A549 (cell line): ENCODE measurements at regions not wholly inside any gene's neighbourhood (a gene's known extent, or its start where the extent isn't known, plus 50 kb on each side); places are given as distances from the start of the nearest gene placed in this dataset.

ENCODE experiments used
- ATAC-seq, 2 experiments: fragments of 200-7000 bp in 1 of 2; fragments of >200 bp in 1 of 2; cut with Nextera tagmentation in 1 of 2; cut with Tn5 transposase in 1 of 2; 3 replicates each; pipeline versions ENCODE4 v1.8.0 to v1.9.1; 2018 to 2020; ENCODE audit warnings: mild to moderate bottlenecking in 1 of 2, moderate library complexity in 1 of 2
- CTCF ChIA-PET: fragments of 300-600 bp; sonication (Branson Sonifier 250); formaldehyde crosslinking; extraction: SDS; loops from one replicate; lab custom pipeline; 2021; ENCODE audit warnings: antibody characterized with exemption, inconsistent platforms; lab: Yijun Ruan, JAX
- POLR2A ChIA-PET: fragments of 350-600 bp; formaldehyde crosslinking; extraction: SDS; loops from one replicate; lab custom pipeline; 2021; ENCODE audit warnings: antibody characterized with exemption, inconsistent platforms; lab: Yijun Ruan, JAX
- DNase-seq, 2 experiments: peaks; one replicate each; pipeline versions ENCODE4 v3.0.0 to v3.0.0-alpha.2; 2011 to 2016; ENCODE audit warnings: low read depth in 1 of 2, low spot score in 1 of 2
- FAIRE-seq: peaks from 2 replicates; lab custom pipeline; 2011; peaks lifted over from hg19 to GRCh38; lab: Jason Lieb, UNC
- H3K27ac ChIP-seq, 2 experiments: fragments of >200 bp; sonication (Bioruptor Twin); formaldehyde crosslinking; 3 replicates each; pipeline ENCODE4 v1.5.1; 2016 to 2017
- H3K4me1 ChIP-seq: fragments of >200 bp; sonication (Bioruptor Twin); formaldehyde crosslinking; 3 replicates; pipeline ENCODE4 v1.6.1; 2016
- H3K4me2 ChIP-seq: fragments of >200 bp; sonication (Bioruptor Twin); formaldehyde crosslinking; 3 replicates; pipeline ENCODE4 v1.6.1; 2016
- H3K4me3 ChIP-seq: fragments of >200 bp; sonication (Bioruptor Twin); formaldehyde crosslinking; 3 replicates; pipeline ENCODE4 v1.5.1; 2016
- H3K9me3 ChIP-seq: fragments of >200 bp; sonication (Bioruptor Twin); formaldehyde crosslinking; 3 replicates; pipeline ENCODE4 v1.6.1; 2016
- BHLHE40 ChIP-seq: IDR thresholded peaks from 2 replicates; pipeline ENCODE4 v1.6.1; 2012; ENCODE audit warnings: low read depth, low read length, inconsistent platforms
- CBX2 ChIP-seq: fragments of 200-600 bp; sonication (generic); IDR thresholded peaks from 2 replicates; pipeline ENCODE4 v1.6.1; 2016; ENCODE audit warnings: low read depth, mild to moderate bottlenecking, borderline replicate concordance
- CEBPB ChIP-seq, 2 experiments: fragments of >200 bp in 1 of 2; sonication (Bioruptor Twin) in 1 of 2; formaldehyde crosslinking in 1 of 2; IDR thresholded peaks; 2 replicates each; pipeline ENCODE4 v1.6.1; 2012 to 2016
- CHD2 ChIP-seq: fragments of 150-350 bp; IDR thresholded peaks from 2 replicates; pipeline ENCODE4 v1.6.1; 2014; ENCODE audit warnings: low read length; ENCODE audit not compliant: partially characterized antibody
- CHD4 ChIP-seq: fragments of 200-600 bp; sonication (generic); IDR thresholded peaks from 2 replicates; pipeline ENCODE4 v1.6.1; 2016; ENCODE audit warnings: antibody characterized with exemption, mild to moderate bottlenecking, borderline replicate concordance
- EHF ChIP-seq: fragments of 250-450 bp; sonication (Bioruptor Pico); IDR thresholded peaks from 2 replicates; pipeline ENCODE4 v1.5.0; 2020; ENCODE audit warnings: mild to moderate bottlenecking
- EHMT2 ChIP-seq: fragments of 200-600 bp; sonication (generic); IDR thresholded peaks from 2 replicates; pipeline ENCODE4 v1.6.1; 2016; ENCODE audit warnings: antibody characterized with exemption, low read depth, mild to moderate bottlenecking, moderate library complexity
- EP300 ChIP-seq, 2 experiments: fragments of >200 bp; sonication (Bioruptor Twin); formaldehyde crosslinking; IDR thresholded peaks; 2 replicates in 1 of 2; 3 replicates in 1 of 2; pipeline ENCODE4 v1.6.1; 2016 to 2017
- GATA3 ChIP-seq: IDR thresholded peaks from 2 replicates; pipeline ENCODE4 v1.6.1; 2012; ENCODE audit warnings: borderline replicate concordance
- HEYL ChIP-seq: fragments of 250-450 bp; sonication (Bioruptor Pico); IDR thresholded peaks from 2 replicates; pipeline ENCODE4 v1.8.0; 2021; ENCODE audit warnings: mild to moderate bottlenecking, moderate library complexity
- HOXB13 ChIP-seq: fragments of 250-450 bp; sonication (Bioruptor Pico); IDR thresholded peaks from 2 replicates; pipeline ENCODE4 v1.5.0; 2020; ENCODE audit warnings: low read depth, mild to moderate bottlenecking, moderate library complexity
- KDM5A ChIP-seq: fragments of 200-600 bp; sonication (generic); IDR thresholded peaks from 2 replicates; pipeline ENCODE4 v1.6.1; 2016; ENCODE audit warnings: antibody characterized with exemption, mild to moderate bottlenecking
- MYC ChIP-seq: IDR thresholded peaks from 2 replicates; pipeline ENCODE4 v1.6.1; 2012; ENCODE audit warnings: mild to moderate bottlenecking, inconsistent platforms, low read length, improper control_type of control experiment, borderline replicate concordance
- NFE2L2 ChIP-seq: fragments of 150-350 bp; conservative IDR thresholded peaks from 2 replicates; pipeline ENCODE4 v1.6.1; 2014; ENCODE audit warnings: low read length
- PHF8 ChIP-seq: fragments of 200-600 bp; sonication (generic); IDR thresholded peaks from 2 replicates; pipeline ENCODE4 v1.6.1; 2016; ENCODE audit warnings: low read depth, mild to moderate bottlenecking, antibody characterized with exemption, moderate library complexity, borderline replicate concordance
- POLR2AphosphoS2 ChIP-seq: conservative IDR thresholded peaks from 2 replicates; pipeline ENCODE4 v1.6.1; 2012; ENCODE audit warnings: low read length, improper control_type of control experiment, inconsistent platforms
- RCOR1 ChIP-seq: fragments of 150-350 bp; IDR thresholded peaks from 2 replicates; pipeline ENCODE4 v1.6.1; 2014; ENCODE audit warnings: antibody characterized with exemption, low read length, low read depth
- RFX5 ChIP-seq: fragments of 450-650 bp; IDR thresholded peaks from 2 replicates; pipeline ENCODE4 v1.7.1; 2014; ENCODE audit warnings: antibody characterized with exemption, mild to moderate bottlenecking, moderate library complexity
- RNF2 ChIP-seq: fragments of 200-600 bp; sonication (generic); IDR thresholded peaks from 2 replicates; pipeline ENCODE4 v1.6.1; 2016; ENCODE audit warnings: low read depth, mild to moderate bottlenecking, antibody characterized with exemption, moderate library complexity, borderline replicate concordance
- SMC3 ChIP-seq: fragments of >200 bp; sonication (Bioruptor Twin); formaldehyde crosslinking; IDR thresholded peaks from 3 replicates; pipeline ENCODE4 v1.6.1; 2018; ENCODE audit warnings: inconsistent platforms
- SREBF2 ChIP-seq: fragments of 450-650 bp; IDR thresholded peaks from 2 replicates; pipeline ENCODE4 v1.6.1; 2014; ENCODE audit warnings: mild to moderate bottlenecking, moderate library complexity
- TP53 ChIP-seq: fragments of 250-450 bp; sonication (Bioruptor Pico); IDR thresholded peaks from 2 replicates; pipeline ENCODE4 v1.5.0; 2021; ENCODE audit warnings: mild to moderate bottlenecking, moderate library complexity
- ZSCAN20 ChIP-seq: fragments of 250-450 bp; sonication (Bioruptor Pico); IDR thresholded peaks from 2 replicates; pipeline ENCODE4 v1.8.0; 2022; ENCODE audit warnings: mild to moderate bottlenecking, moderate library complexity
- WGBS: methylation state at CpG from one replicate; pipeline ENCODE4 v1.1.6; 2017; ENCODE audit errors: missing lambda C conversion rate; 5-methylcytosine and 5-hydroxymethylcytosine counted together
- TF ChIP-seq, protein P1 (sequence below): fragments of 450-650 bp; IDR thresholded peaks from 2 replicates; pipeline ENCODE4 v1.6.1; 2014; ENCODE audit warnings: antibody characterized with exemption
- TF ChIP-seq, protein P2 (sequence below): fragments of 250-450 bp; sonication (Bioruptor Pico); IDR thresholded peaks from 2 replicates; pipeline ENCODE4 v1.5.0; 2021; ENCODE audit warnings: mild to moderate bottlenecking, moderate library complexity, borderline replicate concordance
- TF ChIP-seq, protein P3 (sequence below): fragments of 150-350 bp; IDR thresholded peaks from 2 replicates; pipeline ENCODE4 v1.6.1; 2014; ENCODE audit warnings: low read depth, mild to moderate bottlenecking, low read length
- TF ChIP-seq, protein P4 (sequence below): fragments of 250-450 bp; sonication (Bioruptor Pico); IDR thresholded peaks from 2 replicates; pipeline ENCODE4 v1.5.0; 2020; ENCODE audit warnings: low read depth, mild to moderate bottlenecking, moderate library complexity
- TF ChIP-seq, protein P5 (sequence below): fragments of >200 bp; sonication (Bioruptor Twin); formaldehyde crosslinking; IDR thresholded peaks from 3 replicates; pipeline ENCODE4 v1.5.1; 2016

DNA sequence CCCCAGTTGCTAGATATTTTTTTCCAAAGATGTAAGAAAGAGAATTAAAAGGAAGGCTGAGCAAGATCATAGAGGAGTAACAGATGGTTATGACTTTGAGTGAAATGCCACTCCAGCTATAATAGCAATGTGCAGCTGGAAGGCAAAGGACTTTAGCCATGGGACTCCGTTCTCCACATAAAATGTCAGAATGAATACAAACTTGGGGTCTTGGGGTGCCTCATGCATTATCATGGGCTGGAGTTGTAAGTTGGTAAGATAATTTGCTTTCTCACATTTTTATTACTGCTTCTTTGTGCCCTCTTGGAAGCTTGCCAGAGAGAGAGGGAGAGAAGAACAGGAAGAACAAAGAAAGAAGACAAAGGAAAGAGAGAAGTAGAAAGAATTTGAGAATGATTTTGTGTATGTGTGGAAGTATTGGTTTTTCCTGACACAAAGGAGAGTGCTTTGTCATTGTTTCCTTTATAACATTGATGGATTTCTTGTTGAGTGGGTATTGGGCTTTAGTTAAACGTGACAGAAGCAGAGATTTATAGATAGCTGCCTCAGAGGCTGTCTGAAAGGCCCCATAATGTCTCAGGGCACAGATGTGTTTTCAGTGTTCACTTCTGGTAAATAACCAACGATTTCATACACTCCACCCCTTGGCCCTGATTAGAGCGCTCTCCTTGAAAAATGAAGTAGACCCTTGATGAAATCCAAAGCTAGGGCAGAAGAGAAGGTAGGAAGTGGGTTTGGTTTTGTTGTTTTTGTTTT is 715.3 kb downstream of the NR2F2 start:
- no peak overlapping the region for H3K4me3 ChIP-seq
- H3K4me1 ChIP-seq, result no peaks in the 10 kb centered on the region
- WGBS, result 4% methylated on average over 4 of the region's 4 CpGs
- no peak overlapping the region for H3K4me2 ChIP-seq
- ChIA-PET CTCF (no interaction called here), POLR2A (no interaction called here)
- no peak for FAIRE-seq
- no peak overlapping the region for H3K27ac ChIP-seq
- TF ChIP-seq CHD2, result no peak
- no peak for TF ChIP-seq EP300 (IDR thresholded peaks at IDR 0.05)
- no peak for TF ChIP-seq RNF2
- no peak for TF ChIP-seq PHF8
- no peak for TF ChIP-seq MYC
- TF ChIP-seq EHF (CRISPR knock-in tag), result no peak
- TF ChIP-seq, protein P1, sequence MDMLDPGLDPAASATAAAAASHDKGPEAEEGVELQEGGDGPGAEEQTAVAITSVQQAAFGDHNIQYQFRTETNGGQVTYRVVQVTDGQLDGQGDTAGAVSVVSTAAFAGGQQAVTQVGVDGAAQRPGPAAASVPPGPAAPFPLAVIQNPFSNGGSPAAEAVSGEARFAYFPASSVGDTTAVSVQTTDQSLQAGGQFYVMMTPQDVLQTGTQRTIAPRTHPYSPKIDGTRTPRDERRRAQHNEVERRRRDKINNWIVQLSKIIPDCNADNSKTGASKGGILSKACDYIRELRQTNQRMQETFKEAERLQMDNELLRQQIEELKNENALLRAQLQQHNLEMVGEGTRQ, result no peak
- TF ChIP-seq, protein P2, sequence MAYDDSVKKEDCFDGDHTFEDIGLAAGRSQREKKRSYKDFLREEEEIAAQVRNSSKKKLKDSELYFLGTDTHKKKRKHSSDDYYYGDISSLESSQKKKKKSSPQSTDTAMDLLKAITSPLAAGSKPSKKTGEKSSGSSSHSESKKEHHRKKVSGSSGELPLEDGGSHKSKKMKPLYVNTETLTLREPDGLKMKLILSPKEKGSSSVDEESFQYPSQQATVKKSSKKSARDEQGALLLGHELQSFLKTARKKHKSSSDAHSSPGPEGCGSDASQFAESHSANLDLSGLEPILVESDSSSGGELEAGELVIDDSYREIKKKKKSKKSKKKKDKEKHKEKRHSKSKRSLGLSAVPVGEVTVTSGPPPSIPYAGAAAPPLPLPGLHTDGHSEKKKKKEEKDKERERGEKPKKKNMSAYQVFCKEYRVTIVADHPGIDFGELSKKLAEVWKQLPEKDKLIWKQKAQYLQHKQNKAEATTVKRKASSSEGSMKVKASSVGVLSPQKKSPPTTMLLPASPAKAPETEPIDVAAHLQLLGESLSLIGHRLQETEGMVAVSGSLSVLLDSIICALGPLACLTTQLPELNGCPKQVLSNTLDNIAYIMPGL, result no peak
- no peak for TF ChIP-seq EHMT2
- no peak for TF ChIP-seq POLR2AphosphoS2
- TF ChIP-seq, protein P3, sequence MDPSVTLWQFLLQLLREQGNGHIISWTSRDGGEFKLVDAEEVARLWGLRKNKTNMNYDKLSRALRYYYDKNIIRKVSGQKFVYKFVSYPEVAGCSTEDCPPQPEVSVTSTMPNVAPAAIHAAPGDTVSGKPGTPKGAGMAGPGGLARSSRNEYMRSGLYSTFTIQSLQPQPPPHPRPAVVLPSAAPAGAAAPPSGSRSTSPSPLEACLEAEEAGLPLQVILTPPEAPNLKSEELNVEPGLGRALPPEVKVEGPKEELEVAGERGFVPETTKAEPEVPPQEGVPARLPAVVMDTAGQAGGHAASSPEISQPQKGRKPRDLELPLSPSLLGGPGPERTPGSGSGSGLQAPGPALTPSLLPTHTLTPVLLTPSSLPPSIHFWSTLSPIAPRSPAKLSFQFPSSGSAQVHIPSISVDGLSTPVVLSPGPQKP, result no peak
- no peak for TF ChIP-seq NFE2L2
- TF ChIP-seq KDM5A, result no peak
- no peak for TF ChIP-seq SREBF2
- no peak for TF ChIP-seq HEYL (CRISPR knock-in tag)
- TF ChIP-seq GATA3, result no peak
- no peak for TF ChIP-seq BHLHE40
- no peak for TF ChIP-seq HOXB13 (CRISPR knock-in tag)
- TF ChIP-seq, protein P4, sequence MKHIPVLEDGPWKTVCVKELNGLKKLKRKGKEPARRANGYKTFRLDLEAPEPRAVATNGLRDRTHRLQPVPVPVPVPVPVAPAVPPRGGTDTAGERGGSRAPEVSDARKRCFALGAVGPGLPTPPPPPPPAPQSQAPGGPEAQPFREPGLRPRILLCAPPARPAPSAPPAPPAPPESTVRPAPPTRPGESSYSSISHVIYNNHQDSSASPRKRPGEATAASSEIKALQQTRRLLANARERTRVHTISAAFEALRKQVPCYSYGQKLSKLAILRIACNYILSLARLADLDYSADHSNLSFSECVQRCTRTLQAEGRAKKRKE (CRISPR knock-in tag), result no peak
- no peak for TF ChIP-seq RFX5
- ATAC-seq, result no peak
- H3K9me3 ChIP-seq, result peaks cover 15% of the 10 kb centered on the region; the same call in 2 of the 3 replicates
- DNase-seq, result no peak

DNA sequence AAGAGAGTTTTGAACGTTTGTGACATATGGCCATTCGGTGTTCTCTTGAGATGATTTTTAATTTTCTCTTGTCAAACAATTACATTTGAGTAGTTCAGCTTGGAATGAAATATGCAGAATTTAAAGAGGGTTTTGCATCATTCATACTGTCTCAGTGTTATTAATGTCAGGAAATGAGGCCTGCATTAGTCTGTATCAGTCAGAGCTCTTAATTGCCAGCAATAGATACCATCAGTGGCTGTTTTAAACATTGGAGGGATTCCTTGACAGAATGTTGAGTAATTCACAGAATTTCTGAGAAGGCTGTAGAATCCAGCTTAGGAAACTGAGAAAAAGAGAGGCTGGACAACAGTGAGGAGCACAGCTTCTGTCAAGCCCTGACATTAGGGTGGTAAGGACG is 722.0 kb downstream of the NR2F2 start:
- TF ChIP-seq CHD4 (no peak), RCOR1 (no peak), ZSCAN20 (CRISPR knock-in tag) (no peak), TP53 (no peak), CBX2 (no peak), KDM5A (no peak), SMC3 (no peak), CEBPB (IDR thresholded peaks at IDR 0.05) (no peak), CHD2 (no peak)
- TF ChIP-seq, protein P5, sequence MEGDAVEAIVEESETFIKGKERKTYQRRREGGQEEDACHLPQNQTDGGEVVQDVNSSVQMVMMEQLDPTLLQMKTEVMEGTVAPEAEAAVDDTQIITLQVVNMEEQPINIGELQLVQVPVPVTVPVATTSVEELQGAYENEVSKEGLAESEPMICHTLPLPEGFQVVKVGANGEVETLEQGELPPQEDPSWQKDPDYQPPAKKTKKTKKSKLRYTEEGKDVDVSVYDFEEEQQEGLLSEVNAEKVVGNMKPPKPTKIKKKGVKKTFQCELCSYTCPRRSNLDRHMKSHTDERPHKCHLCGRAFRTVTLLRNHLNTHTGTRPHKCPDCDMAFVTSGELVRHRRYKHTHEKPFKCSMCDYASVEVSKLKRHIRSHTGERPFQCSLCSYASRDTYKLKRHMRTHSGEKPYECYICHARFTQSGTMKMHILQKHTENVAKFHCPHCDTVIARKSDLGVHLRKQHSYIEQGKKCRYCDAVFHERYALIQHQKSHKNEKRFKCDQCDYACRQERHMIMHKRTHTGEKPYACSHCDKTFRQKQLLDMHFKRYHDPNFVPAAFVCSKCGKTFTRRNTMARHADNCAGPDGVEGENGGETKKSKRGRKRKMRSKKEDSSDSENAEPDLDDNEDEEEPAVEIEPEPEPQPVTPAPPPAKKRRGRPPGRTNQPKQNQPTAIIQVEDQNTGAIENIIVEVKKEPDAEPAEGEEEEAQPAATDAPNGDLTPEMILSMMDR, result no peak

More for the DNA sequence above, 722.0 kb downstream of the NR2F2 start:
- 3% methylated on average over 3 of the region's 3 CpGs for WGBS
- ATAC-seq (no peak), FAIRE-seq (no peak), DNase-seq (no peak)
- ChIA-PET POLR2A (no interaction called here), CTCF (interaction anchor here (1.0 to 1.3 kb wide), 2 partner anchors 13 to 24 kb away, joined by 3 read pairs; no protein-coding TSS in a partner anchor)
- no peaks in the 10 kb centered on the region for H3K4me1 ChIP-seq
- H3K4me3 ChIP-seq, result no peak overlapping the region
- H3K9me3 ChIP-seq, result 0 out of 3 replicates have a peak, but pooled peaks cover 12% of the 10 kb centered on the region
- H3K4me2 ChIP-seq, result no peak overlapping the region
- H3K27ac ChIP-seq, result no peak overlapping the region
